Stimulated activated CD4-positive, alpha-beta T cell treated with anti-CD3 and anti-CD28 coated beads, Interleukin-1b, Interleukin-23, amount 100 ng/mL, for 1 hour (primary cell): ENCODE measurements at regions not wholly inside any gene's neighbourhood (a gene's known extent, or its start where the extent isn't known, plus 50 kb on each side); places are given as distances from the start of the nearest gene placed in this dataset.

Source experiments
- DNase-seq, 2 donors: peaks; one replicate each; pipeline ENCODE4 v3.0.0-alpha.2; 2020; ENCODE audit warnings: low read depth in 2 of 2

GRCh38 chr17:79369532-79369931 lies 241.3 kb downstream of the RBFOX3 start:
- DNase-seq: no peak

- no peak for DNase-seq
Observed at GRCh38 chr17:79369001-79369400, 241.8 kb downstream of the RBFOX3 start.

GRCh38 chr17:79368521-79368920 lies 242.3 kb downstream of the RBFOX3 start:
- no peak for DNase-seq

DNA sequence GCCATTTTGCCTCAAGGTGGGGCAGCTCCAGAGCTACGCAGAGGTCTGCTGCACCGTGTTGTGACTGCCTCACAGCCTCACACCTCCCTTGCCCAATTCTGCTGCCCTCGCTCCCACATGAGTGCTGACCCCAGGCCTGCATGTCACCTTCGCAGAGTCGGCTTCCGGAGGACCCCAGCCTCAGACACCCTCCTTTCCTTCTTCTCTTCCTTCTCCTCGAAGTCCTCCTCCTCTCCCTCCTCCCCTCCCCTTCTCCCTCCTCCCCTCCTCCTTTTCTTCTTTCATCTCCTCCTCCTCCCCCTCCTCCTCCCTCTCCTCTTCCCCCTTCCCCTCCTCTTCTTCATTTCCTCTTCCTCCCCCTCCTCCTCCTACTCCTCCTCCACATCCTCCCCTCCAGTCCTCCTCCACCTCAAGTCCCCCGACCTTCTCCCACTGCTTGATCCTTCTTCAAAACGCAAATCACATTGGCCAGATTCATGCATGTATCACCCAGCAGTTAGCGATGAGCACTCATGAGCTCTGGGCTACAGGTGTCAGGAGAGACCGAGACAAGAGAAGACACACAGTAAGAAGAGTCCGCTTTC lies 243.8 kb downstream of the RBFOX3 start:
- DNase-seq: no peak

DNA sequence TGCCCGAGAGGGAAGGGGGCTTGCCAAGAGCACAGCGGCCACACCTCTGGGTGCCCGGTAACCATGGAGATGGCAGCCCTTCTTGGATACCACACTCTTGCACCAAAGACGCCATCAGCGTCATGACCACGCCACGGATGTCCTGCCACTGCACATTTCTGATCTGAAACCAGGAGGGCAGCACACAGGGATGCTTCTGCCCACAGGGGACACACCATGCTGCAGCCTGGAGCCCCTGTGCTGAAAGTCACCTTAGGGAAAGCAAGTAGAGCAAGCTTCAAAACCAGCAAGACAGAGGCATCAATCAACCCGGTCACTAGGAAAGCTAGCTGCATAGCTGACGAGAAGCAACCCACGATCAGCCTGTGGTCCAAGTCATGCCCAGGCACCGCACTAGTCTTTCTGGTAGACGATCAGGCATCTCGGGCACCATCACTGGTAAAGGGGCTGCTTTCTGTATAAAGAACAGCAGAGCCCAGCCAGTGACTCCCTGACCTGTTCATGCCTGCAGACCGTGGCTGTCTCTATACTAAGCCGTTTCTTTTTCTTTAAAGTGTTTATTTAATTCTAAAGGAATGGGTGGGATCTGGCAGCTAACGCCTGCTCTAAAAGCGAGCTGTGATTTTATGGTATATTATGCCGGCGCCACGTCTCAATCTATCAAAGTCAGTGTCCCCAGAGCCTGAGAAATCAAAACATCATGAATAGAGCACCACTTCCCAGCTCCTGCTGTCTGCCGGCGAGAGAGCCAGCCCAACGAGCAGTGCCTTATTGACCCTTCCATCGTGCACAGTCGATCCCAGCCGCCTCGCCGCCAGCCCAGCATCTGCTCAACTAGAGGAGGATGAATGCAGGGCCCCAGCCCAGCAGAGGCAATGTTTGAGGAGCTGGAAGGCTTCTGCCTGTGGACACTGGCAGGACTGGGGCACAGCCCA lies 244.7 kb downstream of the RBFOX3 start:
- no peak for DNase-seq

DNA sequence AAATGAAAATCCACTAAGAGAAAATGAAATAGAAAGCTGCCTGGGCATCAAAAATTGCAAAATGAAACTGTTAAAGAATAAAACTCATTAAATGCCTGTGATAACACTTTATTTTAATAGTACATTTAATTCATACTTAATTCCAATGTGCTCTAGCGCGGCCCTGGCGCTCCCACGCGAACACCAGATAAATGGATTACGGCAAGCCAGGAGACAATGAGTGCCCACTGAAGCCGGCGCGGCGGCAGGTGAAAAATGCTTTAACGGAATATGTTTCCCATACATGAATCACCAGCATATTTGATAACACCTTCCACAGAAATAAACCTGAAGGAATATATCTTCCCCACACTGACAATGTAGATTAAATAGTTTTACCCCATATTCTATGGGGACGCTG lies 245.5 kb downstream of the RBFOX3 start:
- no peak for DNase-seq

- no peak for DNase-seq
Observed at GRCh38 chr17:79364315-79365094, 246.3 kb downstream of the RBFOX3 start.

DNA sequence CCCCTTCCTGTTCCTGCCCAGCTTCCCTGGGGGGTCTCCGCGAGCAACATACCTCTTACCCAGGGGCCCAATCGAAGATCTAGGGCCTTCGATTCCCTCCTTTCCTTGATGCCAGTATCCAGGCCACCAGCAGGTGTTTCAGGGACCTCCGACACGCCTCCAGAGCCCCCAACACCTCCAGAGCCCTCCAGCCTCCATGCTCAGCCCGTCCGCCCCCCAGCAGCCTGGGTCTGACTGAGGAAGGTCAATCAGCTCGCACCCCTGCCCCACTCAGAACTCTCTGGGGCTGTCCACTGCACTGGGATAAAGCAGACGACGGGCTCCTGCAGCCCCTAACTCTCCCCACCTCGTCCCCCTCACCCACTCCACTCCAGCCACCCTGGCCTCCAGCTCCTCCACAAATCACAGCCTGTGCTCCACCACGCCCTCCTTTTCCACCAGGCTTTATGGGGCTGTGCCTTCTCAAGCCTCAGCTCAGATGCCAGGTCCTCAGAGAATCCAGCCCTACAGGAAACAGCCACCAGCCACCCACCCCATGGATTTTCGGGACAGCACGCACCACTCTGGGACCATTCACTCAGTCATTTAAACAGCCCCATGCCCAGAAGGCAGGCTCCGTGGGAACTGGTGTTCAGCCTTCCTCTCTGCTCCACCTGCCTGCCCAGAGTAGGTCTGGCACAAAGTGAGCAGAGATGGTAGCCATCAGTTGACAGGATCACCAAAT lies 247.1 kb downstream of the RBFOX3 start:
- DNase-seq: no peak

GRCh38 chr17:79362772-79363305 lies 248.0 kb downstream of the RBFOX3 start:
- no peak for DNase-seq

- no peak for DNase-seq
Observed at GRCh38 chr17:79361873-79362771, 248.7 kb downstream of the RBFOX3 start.

DNA sequence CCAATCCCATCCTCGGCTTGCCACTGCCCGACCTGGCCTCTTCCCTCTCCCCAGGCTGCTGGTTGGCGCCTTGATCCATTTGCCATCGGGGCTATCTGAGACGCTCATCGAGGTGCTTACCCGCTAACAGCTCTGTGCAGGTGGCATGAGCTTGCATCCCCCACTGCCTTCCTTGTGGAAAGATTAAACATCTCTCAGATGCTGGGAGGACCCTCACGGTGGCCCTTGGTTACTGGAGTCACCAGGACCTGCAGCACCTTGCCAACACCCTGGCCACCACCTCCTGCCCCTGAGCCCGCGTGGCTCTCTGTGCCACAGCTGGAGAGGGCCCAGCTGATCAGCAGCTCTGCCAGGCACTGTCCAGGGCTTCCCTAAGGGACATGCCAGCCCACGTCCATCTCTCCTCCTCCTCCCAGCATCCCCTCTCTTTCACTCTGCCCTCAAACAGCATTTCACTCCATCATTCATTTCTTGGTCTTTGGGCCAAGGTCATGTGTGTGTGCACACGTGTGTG lies 249.6 kb downstream of the RBFOX3 start:
- no peak for DNase-seq

- no peak for DNase-seq
Observed at GRCh38 chr17:79360196-79360595, 250.7 kb downstream of the RBFOX3 start.

DNA sequence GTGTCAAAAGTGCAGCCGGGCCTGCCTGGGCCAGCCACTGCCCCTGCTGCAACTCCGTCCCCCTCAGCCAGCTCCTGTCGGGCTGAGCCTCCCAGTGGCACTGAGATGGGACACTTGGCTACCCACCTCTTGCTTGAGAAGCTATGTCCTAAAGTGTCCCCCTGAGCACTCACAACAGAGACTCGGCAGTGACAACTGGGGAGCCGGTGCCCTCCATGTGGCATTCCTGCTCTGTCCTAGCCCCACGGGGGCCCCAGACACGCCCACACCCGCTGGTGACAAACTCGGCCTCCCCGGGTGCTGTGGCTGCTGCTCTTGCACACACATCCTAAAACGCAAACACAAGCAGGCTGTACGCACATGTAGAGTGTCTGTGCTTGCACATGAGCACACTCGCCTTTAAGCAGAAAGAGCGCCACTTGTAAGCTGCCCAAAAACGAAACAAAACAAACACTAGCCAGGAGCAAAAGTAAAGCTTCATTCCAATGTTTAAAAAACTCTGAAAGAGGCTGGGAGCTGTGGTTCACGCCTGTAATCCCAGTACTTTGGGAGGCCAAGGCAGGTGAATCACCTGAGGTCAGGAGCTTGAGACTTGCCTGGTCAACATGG lies 253.9 kb downstream of the RBFOX3 start:
- no peak for DNase-seq

- no peak for DNase-seq
Observed at GRCh38 chr17:79355165-79355564, 255.7 kb downstream of the RBFOX3 start.

DNA sequence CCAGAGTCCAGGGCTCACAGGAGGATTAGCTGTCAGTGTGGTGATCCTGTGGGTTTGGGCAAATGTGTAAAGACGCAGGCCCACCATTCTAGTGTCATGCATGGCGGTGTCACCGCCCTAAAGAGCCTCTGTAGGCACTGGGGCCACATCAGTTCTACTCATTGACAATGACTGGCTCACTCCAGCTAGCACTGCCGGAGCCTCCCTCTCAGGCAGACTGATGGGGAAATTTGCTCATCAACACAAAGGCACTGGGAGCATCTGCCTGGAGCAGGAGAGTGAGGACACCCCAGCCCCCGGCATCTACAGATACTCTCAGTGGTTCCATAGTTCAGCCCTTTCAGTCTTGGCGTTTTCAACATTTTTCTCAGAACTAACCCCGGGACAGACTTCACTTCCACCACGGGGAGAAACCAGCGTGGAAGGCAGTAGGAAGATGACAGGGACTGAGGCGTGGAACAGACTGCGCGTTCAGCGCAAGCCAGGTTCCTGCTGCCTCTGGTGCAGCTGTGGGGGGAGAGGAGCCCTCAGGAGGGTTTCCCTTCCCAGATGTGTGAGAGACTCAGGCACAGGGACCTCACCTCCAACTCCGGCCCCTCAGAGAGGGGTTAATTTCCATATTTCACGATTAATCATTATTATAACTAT lies 256.6 kb downstream of the RBFOX3 start:
- DNase-seq: no peak

- DNase-seq: no peak
Observed at GRCh38 chr17:79353548-79353947, 257.3 kb downstream of the RBFOX3 start.

GRCh38 chr17:79353016-79353415 lies 257.8 kb downstream of the RBFOX3 start:
- DNase-seq: no peak

- no peak for DNase-seq
Observed at GRCh38 chr17:79350533-79350932, 260.3 kb downstream of the RBFOX3 start.
